K562 (cell line): ENCODE measurements at regions not wholly inside any gene's neighbourhood (a gene's known extent, or its start where the extent isn't known, plus 50 kb on each side); places are given as distances from the start of the nearest gene placed in this dataset.

Experiments
- ATAC-seq: fragments of 200-7000 bp; cut with Tn5 transposase; 3 replicates; pipeline ENCODE4 v1.9.1; 2020; ENCODE audit warnings: moderate library complexity
- BruUV-seq: library from RNA; stranded (reverse); fragments of 400-500 nt; replicated peaks from 2 replicates; lab custom pipeline; 2021; lab: Mats Ljungman, UMichigan
- CTCF ChIA-PET: fragments of 300-600 bp; formaldehyde crosslinking; extraction: SDS; loops from one replicate; lab custom pipeline; 2021; ENCODE audit warnings: low intra/inter-chr PET ratio; lab: Yijun Ruan, JAX
- POLR2A ChIA-PET: fragments of 300-600, 350-650 bp; sonication (Branson Sonifier 250); formaldehyde crosslinking; extraction: SDS; loops from one replicate; lab custom pipeline; 2021; ENCODE audit warnings: antibody characterized with exemption, inconsistent platforms; lab: Yijun Ruan, JAX
- DNase-seq, 4 experiments: peaks; one replicate each; pipeline versions ENCODE4 v3.0.0 to v3.0.0-alpha.2; 2011 to 2018; ENCODE audit warnings: low spot score in 3 of 4, mixed read lengths in 3 of 4; ENCODE audit errors: extremely low read depth in 1 of 4
- FAIRE-seq: peaks from 2 replicates; lab custom pipeline; 2011; peaks lifted over from hg19 to GRCh38; lab: Jason Lieb, UNC
- H2AFZ ChIP-seq: 2 replicates; pipeline ENCODE4 v1.6.0; 2011; ENCODE audit warnings: low read depth, low read length, control low read depth, inconsistent platforms
- H3K27ac ChIP-seq: fragments of 200-600 bp; 3 replicates; pipeline ENCODE4 v1.8.0; 2011; ENCODE audit warnings: low read depth, mild to moderate bottlenecking, control low read depth, inconsistent platforms, low read length, moderate library complexity, mixed read lengths; ENCODE audit errors: extremely low read depth
- H3K27me3 ChIP-seq, 2 experiments: fragments of 300-600 bp in 1 of 2; 2 replicates in 1 of 2; 3 replicates in 1 of 2; pipeline versions ENCODE4 v1.6.0 to v1.8.0; 2011; ENCODE audit warnings: inconsistent platforms in 2 of 2, low read length in 2 of 2, mild to moderate bottlenecking in 1 of 2, mixed read lengths in 1 of 2, moderate library complexity in 1 of 2; ENCODE audit not compliant: control insufficient read depth in 2 of 2, insufficient read depth in 2 of 2
- H3K36me3 ChIP-seq: fragments of 300-600 bp; 3 replicates; pipeline ENCODE4 v1.8.0; 2011; ENCODE audit warnings: mild to moderate bottlenecking, low read length, inconsistent platforms; ENCODE audit not compliant: control insufficient read depth, insufficient read depth
- H3K4me1 ChIP-seq, 2 experiments: fragments of 200-600 bp in 1 of 2; replicated peaks in 1 of 2; 2 replicates in 1 of 2; 3 replicates in 1 of 2; pipeline versions ENCODE4 v1.5.1 to v1.8.0; 2011; ENCODE audit warnings: inconsistent platforms in 2 of 2, low read length in 2 of 2, mild to moderate bottlenecking in 1 of 2, mixed read lengths in 1 of 2, moderate library complexity in 1 of 2; ENCODE audit not compliant: control insufficient read depth in 2 of 2, insufficient read depth in 2 of 2
- H3K4me2 ChIP-seq: 2 replicates; pipeline ENCODE4 v1.6.1; 2011; ENCODE audit warnings: low read length, control low read depth, inconsistent platforms, mixed read lengths; ENCODE audit not compliant: insufficient read depth
- H3K4me3 ChIP-seq: fragments of 200-600 bp; sonication (generic), shearing (Covaris generic); 2 replicates; pipeline ENCODE4 v1.5.1; 2016; ENCODE audit warnings: control low read depth, inconsistent platforms
- H3K79me2 ChIP-seq: fragments of 200-600 bp; 3 replicates; pipeline ENCODE4 v1.8.0; 2011; ENCODE audit warnings: low read length, inconsistent platforms; ENCODE audit not compliant: control insufficient read depth, insufficient read depth
- H3K9ac ChIP-seq, 2 experiments: 2 replicates each; pipeline versions ENCODE4 v1.6.0 to v1.6.1; 2011; ENCODE audit warnings: low read depth in 2 of 2, low read length in 2 of 2, control low read depth in 1 of 2, inconsistent platforms in 1 of 2, mild to moderate bottlenecking in 1 of 2, mixed read lengths in 1 of 2; ENCODE audit not compliant: insufficient read depth in 1 of 2
- H3K9me1 ChIP-seq: one replicate; pipeline ENCODE4 v1.6.0; 2011; ENCODE audit warnings: inconsistent platforms, mild to moderate bottlenecking, low read length, moderate library complexity; ENCODE audit not compliant: control insufficient read depth, insufficient read depth
- H3K9me3 ChIP-seq: replicated peaks from 2 replicates; pipeline ENCODE4 v1.5.1; 2011; ENCODE audit warnings: low read depth, low read length, inconsistent platforms; ENCODE audit not compliant: control insufficient read depth, insufficient read depth
- H4K20me1 ChIP-seq: replicated peaks from 2 replicates; pipeline ENCODE4 v1.6.1; 2011; ENCODE audit warnings: low read length, inconsistent platforms, mixed read lengths; ENCODE audit not compliant: control insufficient read depth, insufficient read depth
- C11orf30 ChIP-seq: fragments of 450-650 bp; IDR thresholded peaks from 2 replicates; pipeline ENCODE4 v1.6.1; 2016; ENCODE audit warnings: low read depth, mild to moderate bottlenecking
- EP300 ChIP-seq: IDR thresholded peaks from 2 replicates; pipeline ENCODE4 v1.6.1; 2012; ENCODE audit warnings: low read length, improper control_type of control experiment
- HDAC1 ChIP-seq, 2 experiments: fragments of 450-650 bp; IDR thresholded peaks; 2 replicates each; pipeline ENCODE4 v1.6.1; 2016 to 2017; ENCODE audit warnings: inconsistent platforms in 1 of 2, mild to moderate bottlenecking in 1 of 2, moderate library complexity in 1 of 2
- KLF13 ChIP-seq: fragments of 450-650 bp; IDR thresholded peaks from 2 replicates; pipeline ENCODE4 v1.6.1; 2016; ENCODE audit warnings: missing genetic modification characterization, low read depth, mild to moderate bottlenecking, missing compliant biosample characterization, moderate library complexity, borderline replicate concordance
- MTA1 ChIP-seq: fragments of 450-650 bp; IDR thresholded peaks from 2 replicates; pipeline ENCODE4 v1.6.1; 2017; ENCODE audit warnings: borderline replicate concordance
- PHF21A ChIP-seq: fragments of 450-650 bp; IDR thresholded peaks from 2 replicates; pipeline ENCODE4 v1.6.1; 2017; ENCODE audit warnings: low read depth, borderline replicate concordance
- POLR2A ChIP-seq: fragments of 450-650 bp; conservative IDR thresholded peaks from 2 replicates; pipeline ENCODE4 v1.6.1; 2016
- RAD21 ChIP-seq, 2 experiments: fragments of 250-450 bp in 1 of 2; fragments of 450-650 bp in 1 of 2; sonication (Bioruptor Pico) in 1 of 2; formaldehyde crosslinking in 1 of 2; IDR thresholded peaks in 1 of 2; conservative IDR thresholded peaks in 1 of 2; 2 replicates each; pipeline versions ENCODE4 v1.4.0 to v1.8.0; 2020 to 2022; ENCODE audit warnings: mild to moderate bottlenecking in 2 of 2, moderate library complexity in 1 of 2
- TEAD4 ChIP-seq, 2 experiments: sonication (generic) in 1 of 2; formaldehyde crosslinking in 1 of 2; IDR thresholded peaks; 2 replicates each; pipeline versions ENCODE4 v1.6.1 to v1.8.0; 2012 to 2022; ENCODE audit warnings: borderline replicate concordance in 1 of 2, inconsistent platforms in 1 of 2, low read length in 1 of 2, mild to moderate bottlenecking in 1 of 2, missing genetic modification reagents in 1 of 2
- THAP12 ChIP-seq: fragments of 250-450 bp; sonication (Bioruptor Pico); IDR thresholded peaks from 2 replicates; pipeline ENCODE4 v1.9.0; 2021; ENCODE audit warnings: mild to moderate bottlenecking, inconsistent platforms
- ZBTB43 ChIP-seq: sonication (generic); formaldehyde crosslinking; IDR thresholded peaks from 2 replicates; pipeline ENCODE4 v1.8.0; 2023; ENCODE audit warnings: mild to moderate bottlenecking, missing genetic modification reagents
- ZNF133 ChIP-seq: fragments of 250-450 bp; sonication (Bioruptor Pico); IDR thresholded peaks from 2 replicates; pipeline ENCODE4 v1.4.0; 2020; ENCODE audit warnings: mild to moderate bottlenecking
- ZNF41 ChIP-seq: fragments of 250-450 bp; sonication (Bioruptor Pico); conservative IDR thresholded peaks from 2 replicates; pipeline ENCODE4 v1.4.0; 2020; ENCODE audit warnings: mild to moderate bottlenecking
- ZNF445 ChIP-seq: fragments of 250-450 bp; sonication (Bioruptor Pico); IDR thresholded peaks from 2 replicates; pipeline ENCODE4 v1.4.0; 2020; ENCODE audit warnings: low read depth, mild to moderate bottlenecking, moderate library complexity
- WGBS: fragments of 100-300 bp; shearing (Covaris generic); methylation state at CpG from one replicate; pipeline ENCODE4 v1.1.6; 2016; ENCODE audit warnings: low coverage, mixed read lengths; ENCODE audit not compliant: insufficient coverage; ENCODE audit errors: missing lambda C conversion rate; 5-methylcytosine and 5-hydroxymethylcytosine counted together
- in situ Hi-C: fragments of 300-500 bp; cut with MboI; formaldehyde crosslinking; loops from 4 replicates; pipeline ENCODE4 v1.15.0; 2018; ENCODE audit warnings: inconsistent platforms, mixed read lengths
- intact Hi-C: fragments of 100-400 bp; cut with micrococcal nuclease; formaldehyde crosslinking; loops from 2 replicates; pipeline ENCODE4 v1.14.2; 2022
- TF ChIP-seq, protein P1 (sequence below): sonication (generic); formaldehyde crosslinking; IDR thresholded peaks from 2 replicates; pipeline ENCODE4 v1.8.0; 2022; ENCODE audit warnings: missing genetic modification reagents, mild to moderate bottlenecking, moderate library complexity, borderline replicate concordance
- TF ChIP-seq, protein P2 (sequence below), 3 experiments: IDR thresholded peaks in 2 of 3; conservative IDR thresholded peaks in 1 of 3; 2 replicates each; pipeline ENCODE4 v1.5.1; 2011 to 2012; ENCODE audit warnings: low read length in 3 of 3, mild to moderate bottlenecking in 3 of 3, control low read depth in 2 of 3, improper control_type of control experiment in 1 of 3, inconsistent platforms in 1 of 3, low read depth in 1 of 3, mixed read lengths in 1 of 3, moderate library complexity in 1 of 3; ENCODE audit not compliant: insufficient read depth in 2 of 3

DNA sequence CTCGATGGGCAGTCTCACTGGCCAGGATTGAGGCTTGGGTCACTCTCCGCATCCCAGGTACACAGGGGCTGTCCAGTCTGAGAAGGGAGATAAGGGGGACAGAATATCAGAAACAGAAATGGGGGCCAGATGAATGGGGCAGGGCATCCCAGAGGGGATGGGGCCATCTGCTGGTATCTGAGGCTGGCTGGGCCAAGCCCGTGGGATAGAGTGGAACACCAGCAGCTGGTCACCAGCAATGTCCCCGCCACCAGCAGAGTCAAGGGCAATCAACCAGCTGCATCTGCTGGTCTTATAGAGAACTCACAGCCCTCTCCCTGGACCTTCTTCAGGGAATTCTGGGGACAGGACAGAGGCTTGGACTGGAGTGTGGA, 128.8 kb upstream of the HAAO start:
- Histone ChIP-seq H3K36me3 (no peaks in the 10 kb centered on the region), H3K27ac (peak overlapping the region; percentile 22; the same call in 1 of the 3 replicates), H3K27me3 (no peaks in the 10 kb centered on the region), H2AFZ (peak overlapping the region; percentile 69), H3K4me1 (peaks cover 41 to 56% of the 10 kb centered on the region in 2 experiments), H3K9ac (peak overlapping the region in 1 of 2 experiments; percentile 81; a peak in 2 of 4 replicates), H3K9me3 (no peaks in the 10 kb centered on the region), H3K79me2 (no peaks in the 10 kb centered on the region), H3K4me2 (no peak overlapping the region), H3K4me3 (no peak overlapping the region), H4K20me1 (no peaks in the 10 kb centered on the region), H3K9me1 (peaks cover 5% of the 10 kb centered on the region)
- intact Hi-C loops (loop anchor here (1.0 kb wide), 1 partner anchor 62 kb away; no protein-coding TSS in a partner anchor), in situ Hi-C loops (no loop called here)
- WGBS, result 45% methylated on average over 4 of the region's 4 CpGs
- DNase-seq (peak in 1 of 4 experiments; percentile 34), ATAC-seq (peak; percentile 37), FAIRE-seq (no peak)
- CTCF ChIA-PET, result interaction anchor here (0.8 kb wide), 1 partner anchor 61 kb away, joined by 5 read pairs; no protein-coding TSS in a partner anchor
- POLR2A ChIA-PET, result interaction anchor here (0.5 to 1.0 kb wide), 3 partner anchors 14 to 1385 kb away, joined by 3 read pairs; no protein-coding TSS in a partner anchor
- BruUV-seq, result no TSS peak
- no peak for TF ChIP-seq EP300
- no peak for TF ChIP-seq ZNF41 (CRISPR knock-in tag)
- TF ChIP-seq C11orf30, result no peak
- no peak for TF ChIP-seq HDAC1 (IDR thresholded peaks at IDR 0.05)
- no peak for TF ChIP-seq ZNF445
- TF ChIP-seq MTA1, result no peak
- TF ChIP-seq, protein P1, sequence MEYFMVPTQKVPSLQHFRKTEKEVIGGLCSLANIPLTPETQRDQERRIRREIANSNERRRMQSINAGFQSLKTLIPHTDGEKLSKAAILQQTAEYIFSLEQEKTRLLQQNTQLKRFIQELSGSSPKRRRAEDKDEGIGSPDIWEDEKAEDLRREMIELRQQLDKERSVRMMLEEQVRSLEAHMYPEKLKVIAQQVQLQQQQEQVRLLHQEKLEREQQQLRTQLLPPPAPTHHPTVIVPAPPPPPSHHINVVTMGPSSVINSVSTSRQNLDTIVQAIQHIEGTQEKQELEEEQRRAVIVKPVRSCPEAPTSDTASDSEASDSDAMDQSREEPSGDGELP (CRISPR knock-in tag), result peak; percentile 67; the same call in 1 of the 2 replicates
- TF ChIP-seq POLR2A, result no peak
- no peak for TF ChIP-seq TEAD4 (IDR thresholded peaks at IDR 0.05; ENCODE audit: low read length)
- TF ChIP-seq TEAD4 (CRISPR knock-in tag; IDR thresholded peaks at IDR 0.05; ENCODE audit: borderline replicate concordance), result no peak
- no peak for TF ChIP-seq THAP12
- TF ChIP-seq, protein P2, sequence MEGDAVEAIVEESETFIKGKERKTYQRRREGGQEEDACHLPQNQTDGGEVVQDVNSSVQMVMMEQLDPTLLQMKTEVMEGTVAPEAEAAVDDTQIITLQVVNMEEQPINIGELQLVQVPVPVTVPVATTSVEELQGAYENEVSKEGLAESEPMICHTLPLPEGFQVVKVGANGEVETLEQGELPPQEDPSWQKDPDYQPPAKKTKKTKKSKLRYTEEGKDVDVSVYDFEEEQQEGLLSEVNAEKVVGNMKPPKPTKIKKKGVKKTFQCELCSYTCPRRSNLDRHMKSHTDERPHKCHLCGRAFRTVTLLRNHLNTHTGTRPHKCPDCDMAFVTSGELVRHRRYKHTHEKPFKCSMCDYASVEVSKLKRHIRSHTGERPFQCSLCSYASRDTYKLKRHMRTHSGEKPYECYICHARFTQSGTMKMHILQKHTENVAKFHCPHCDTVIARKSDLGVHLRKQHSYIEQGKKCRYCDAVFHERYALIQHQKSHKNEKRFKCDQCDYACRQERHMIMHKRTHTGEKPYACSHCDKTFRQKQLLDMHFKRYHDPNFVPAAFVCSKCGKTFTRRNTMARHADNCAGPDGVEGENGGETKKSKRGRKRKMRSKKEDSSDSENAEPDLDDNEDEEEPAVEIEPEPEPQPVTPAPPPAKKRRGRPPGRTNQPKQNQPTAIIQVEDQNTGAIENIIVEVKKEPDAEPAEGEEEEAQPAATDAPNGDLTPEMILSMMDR (IDR thresholded peaks at IDR 0.05 in 2 of 3, conservative IDR thresholded peaks at IDR 0.05 in 1 of 3; ENCODE audit: insufficient read depth in 2 of 3, low read depth in 1 of 3, low read length in 3 of 3), result peak; percentile 30 to 57 (median 41); a peak in 4 of 6 replicates
- TF ChIP-seq RAD21 (CRISPR knock-in tag; conservative IDR thresholded peaks at IDR 0.05 in 1 of 2, IDR thresholded peaks at IDR 0.05 in 1 of 2), result peak; percentile 40 to 73
- no peak for TF ChIP-seq KLF13 (tag)
- TF ChIP-seq PHF21A, result no peak
- no peak for TF ChIP-seq ZNF133 (CRISPR knock-in tag)
- TF ChIP-seq ZBTB43, result no peak
